GM12892 (cell line): ENCODE measurements at regions not wholly inside any gene's neighbourhood (a gene's known extent, or its start where the extent isn't known, plus 50 kb on each side); places are given as distances from the start of the nearest gene placed in this dataset.

Experiments used
- DNase-seq: peaks from one replicate; pipeline ENCODE4 v3.0.0; 2011; ENCODE audit not compliant: insufficient read length
- FAIRE-seq: peaks from 2 replicates; lab custom pipeline; 2011; peaks lifted over from hg19 to GRCh38; lab: Jason Lieb, UNC
- POLR2A ChIP-seq: IDR thresholded peaks from 2 replicates; pipeline ENCODE4 v1.6.1; 2011; ENCODE audit warnings: low read depth, low read length, control low read depth
- POLR2AphosphoS5 ChIP-seq: IDR thresholded peaks from 2 replicates; pipeline ENCODE4 v1.6.1; 2011; ENCODE audit warnings: low read depth, low read length, control low read depth
- TAF1 ChIP-seq: IDR thresholded peaks from 2 replicates; pipeline ENCODE4 v1.6.1; 2011; ENCODE audit warnings: low read depth, mild to moderate bottlenecking, control low read depth, low read length, borderline replicate concordance

DNA sequence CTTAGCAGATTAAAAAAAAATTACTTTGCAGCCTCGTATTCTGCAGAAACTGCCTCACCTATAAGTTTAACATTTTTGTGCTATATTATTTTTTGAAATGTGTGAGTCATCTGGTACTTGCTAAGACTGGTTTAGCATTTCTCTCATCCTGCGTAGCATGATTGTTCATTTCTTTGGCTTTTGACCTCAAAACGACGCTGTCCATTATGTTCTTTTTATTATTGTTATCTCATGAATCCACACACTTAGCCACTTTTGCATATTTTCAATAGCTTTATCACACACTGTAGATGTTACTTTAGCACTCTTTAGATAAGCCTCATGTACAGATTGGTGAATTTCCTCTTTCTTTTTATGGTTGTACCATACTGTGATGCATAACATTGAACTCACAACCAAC lies 1004.9 kb upstream of the NCAM2 start:
- no peak for FAIRE-seq
- TF ChIP-seq POLR2A (no peak), TAF1 (no peak), POLR2AphosphoS5 (no peak)
- no peak for DNase-seq

- TF ChIP-seq POLR2A (no peak), POLR2AphosphoS5 (no peak), TAF1 (no peak)
- DNase-seq: no peak
- FAIRE-seq: no peak
Observed at GRCh38 chr21:19995253-19995652, 1003.0 kb upstream of the NCAM2 start.

DNA sequence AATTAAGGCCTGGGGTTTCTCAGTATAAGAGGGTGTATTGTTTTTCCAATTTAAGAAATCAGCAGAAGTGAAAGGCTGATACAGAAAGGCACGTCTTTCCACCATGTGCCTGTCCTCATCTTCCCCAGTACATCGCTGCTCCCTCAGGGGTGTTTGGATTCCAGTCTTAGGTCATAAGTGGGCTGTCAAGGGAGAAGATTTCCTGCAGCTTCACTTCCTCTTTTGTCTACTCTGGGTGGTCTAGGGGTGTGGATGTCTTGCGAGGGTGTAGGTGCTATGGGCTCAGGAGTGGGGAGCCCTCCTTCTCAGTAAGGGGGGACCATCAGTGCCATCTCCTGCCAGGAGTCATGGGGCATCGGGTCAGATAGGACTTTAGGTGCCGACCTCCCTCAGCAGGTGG lies 999.8 kb upstream of the NCAM2 start:
- FAIRE-seq: no peak
- TF ChIP-seq POLR2AphosphoS5: no peak
- no peak for TF ChIP-seq TAF1
- no peak for TF ChIP-seq POLR2A
- DNase-seq: no peak

GRCh38 chr21:19999369-20000272 lies 998.6 kb upstream of the NCAM2 start:
- TF ChIP-seq POLR2A: no peak
- TF ChIP-seq TAF1: no peak
- no peak for TF ChIP-seq POLR2AphosphoS5
- DNase-seq (no peak), FAIRE-seq (no peak)

- DNase-seq: no peak
- no peak for FAIRE-seq
- no peak for TF ChIP-seq POLR2AphosphoS5
- no peak for TF ChIP-seq TAF1
- TF ChIP-seq POLR2A: no peak
Observed at GRCh38 chr21:20004367-20004766, 993.8 kb upstream of the NCAM2 start.

- FAIRE-seq (no peak), DNase-seq (no peak)
- TF ChIP-seq POLR2A (no peak), TAF1 (no peak), POLR2AphosphoS5 (no peak)
Observed at GRCh38 chr21:20010691-20011200, 987.5 kb upstream of the NCAM2 start.

- FAIRE-seq: no peak
- no peak for TF ChIP-seq POLR2A
- TF ChIP-seq POLR2AphosphoS5: no peak
- TF ChIP-seq TAF1: no peak
Observed at GRCh38 chr21:20013851-20014250, 984.4 kb upstream of the NCAM2 start.

GRCh38 chr21:20016435-20017005 lies 981.7 kb upstream of the NCAM2 start:
- no peak for TF ChIP-seq POLR2A
- TF ChIP-seq POLR2AphosphoS5: no peak
- no peak for TF ChIP-seq TAF1
- DNase-seq (no peak), FAIRE-seq (no peak)

More at GRCh38 chr21:20013851-20014250, 984.4 kb upstream of the NCAM2 start:
- DNase-seq: no peak

- DNase-seq (no peak), FAIRE-seq (no peak)
- TF ChIP-seq POLR2A (no peak), TAF1 (no peak), POLR2AphosphoS5 (no peak)
Observed at GRCh38 chr21:20020026-20020425, 978.2 kb upstream of the NCAM2 start.

DNA sequence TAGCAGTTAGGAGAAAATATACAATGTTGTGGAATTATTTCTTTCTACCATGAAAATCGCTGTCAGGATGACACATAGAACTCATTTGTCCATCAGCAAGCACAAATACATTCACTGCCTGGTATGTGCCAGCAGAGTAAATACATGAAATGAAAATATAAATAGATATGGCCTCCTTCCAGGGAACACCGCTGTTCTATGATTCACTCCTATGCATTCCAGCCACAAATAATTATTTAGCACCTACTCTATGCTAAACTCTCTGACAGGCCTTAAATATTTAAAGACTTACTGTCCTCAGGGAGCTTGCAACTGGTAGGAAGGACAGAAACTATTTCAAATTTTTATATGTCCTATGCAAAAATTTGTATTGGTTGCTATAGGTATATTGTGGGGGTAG lies 975.0 kb upstream of the NCAM2 start:
- FAIRE-seq (no peak), DNase-seq (no peak)
- TF ChIP-seq POLR2AphosphoS5 (no peak), POLR2A (no peak), TAF1 (no peak)

DNA sequence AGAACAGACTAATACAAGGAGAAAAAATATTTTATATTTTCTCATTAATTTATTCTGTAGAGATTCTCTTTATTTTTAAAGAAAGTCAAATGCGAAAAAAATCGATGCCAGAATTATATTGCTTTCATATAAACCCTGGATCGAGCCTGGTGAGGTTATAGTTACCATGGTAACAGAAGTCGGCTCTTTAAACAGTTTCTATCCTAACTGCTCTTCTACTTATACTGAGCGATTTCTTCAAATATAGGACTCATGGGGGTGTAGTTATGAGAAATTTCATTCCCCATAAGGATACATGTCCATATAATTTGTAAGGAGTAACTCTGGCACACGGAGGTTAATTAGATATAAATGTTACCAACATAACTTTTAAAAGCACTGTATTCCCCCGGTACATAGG lies 973.5 kb upstream of the NCAM2 start:
- FAIRE-seq: no peak
- no peak for DNase-seq
- no peak for TF ChIP-seq TAF1
- TF ChIP-seq POLR2A: no peak

- no peak for TF ChIP-seq POLR2AphosphoS5
- TF ChIP-seq POLR2A: no peak
- no peak for TF ChIP-seq TAF1
- DNase-seq (no peak), FAIRE-seq (no peak)
Observed at GRCh38 chr21:20026543-20026942, 971.7 kb upstream of the NCAM2 start.

GRCh38 chr21:20030390-20030789 lies 967.8 kb upstream of the NCAM2 start:
- FAIRE-seq: no peak
- TF ChIP-seq POLR2A: no peak
- TF ChIP-seq TAF1: no peak
- no peak for TF ChIP-seq POLR2AphosphoS5
- no peak for DNase-seq
